Fibroblast of peridontal ligament (primary cell): ENCODE measurements at regions not wholly inside any gene's neighbourhood (a gene's known extent, or its start where the extent isn't known, plus 50 kb on each side); places are given as distances from the start of the nearest gene placed in this dataset.

Source experiments
- DNase-seq: peaks from one replicate; pipeline ENCODE4 v3.0.0-alpha.2; 2010; ENCODE audit errors: extremely low read depth

GRCh38 chr11:97409141-97409540, 1019.3 kb downstream of the JRKL start:
- DNase-seq = no peak

DNA sequence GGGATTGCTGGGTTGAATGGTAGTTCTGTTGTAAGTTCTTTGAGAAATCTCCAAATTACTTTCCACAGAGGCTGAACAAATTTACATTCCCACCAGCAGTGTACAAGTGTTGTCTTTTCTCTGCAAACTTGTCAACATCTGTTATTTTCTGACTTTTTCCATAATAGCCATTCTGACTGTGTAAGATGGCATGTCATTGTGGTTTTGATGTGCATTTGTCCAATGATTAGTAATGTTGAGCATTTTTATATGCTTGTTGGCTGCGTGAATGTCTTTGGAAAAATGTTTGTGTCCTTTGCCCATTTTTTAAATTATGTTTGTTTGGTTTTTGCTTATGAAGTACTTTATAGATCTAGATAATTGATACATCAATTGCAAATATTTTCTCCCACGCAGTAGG, 1025.0 kb downstream of the JRKL start:
- no peak for DNase-seq

- no peak for DNase-seq
Measured at GRCh38 chr11:97419729-97420128, 1029.9 kb downstream of the JRKL start.

DNA sequence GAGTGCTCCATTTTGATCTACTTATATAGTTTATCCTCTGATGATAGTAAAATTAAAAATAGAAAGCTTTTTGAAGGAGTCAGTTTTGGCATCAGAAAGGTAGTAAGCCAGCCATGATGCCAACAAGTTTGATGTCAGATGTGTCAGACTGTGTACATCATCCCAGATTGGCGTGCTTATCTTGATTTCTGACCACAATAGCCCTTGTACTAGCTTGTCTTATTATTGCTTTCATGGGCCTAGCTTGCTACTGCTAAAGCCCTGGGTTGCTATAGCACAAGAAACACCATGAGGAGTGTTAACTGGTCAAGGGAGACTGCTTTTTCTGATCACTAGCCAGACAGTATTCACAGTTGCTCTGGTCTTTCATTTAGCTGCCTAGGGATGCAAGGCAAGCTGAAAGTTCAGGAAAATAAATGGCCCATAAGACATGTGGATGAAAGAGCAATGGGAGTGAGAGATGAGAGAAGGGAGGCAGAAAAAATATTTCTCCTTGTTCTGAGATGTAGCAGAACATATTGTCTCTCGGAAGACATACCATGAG, 1038.5 kb downstream of the JRKL start:
- DNase-seq = no peak

GRCh38 chr11:97430877-97431276, 1041.1 kb downstream of the JRKL start:
- no peak for DNase-seq

- DNase-seq = no peak
Measured at GRCh38 chr11:97432926-97433325, 1043.1 kb downstream of the JRKL start.

GRCh38 chr11:97445561-97445960, 1055.7 kb downstream of the JRKL start:
- no peak for DNase-seq

DNA sequence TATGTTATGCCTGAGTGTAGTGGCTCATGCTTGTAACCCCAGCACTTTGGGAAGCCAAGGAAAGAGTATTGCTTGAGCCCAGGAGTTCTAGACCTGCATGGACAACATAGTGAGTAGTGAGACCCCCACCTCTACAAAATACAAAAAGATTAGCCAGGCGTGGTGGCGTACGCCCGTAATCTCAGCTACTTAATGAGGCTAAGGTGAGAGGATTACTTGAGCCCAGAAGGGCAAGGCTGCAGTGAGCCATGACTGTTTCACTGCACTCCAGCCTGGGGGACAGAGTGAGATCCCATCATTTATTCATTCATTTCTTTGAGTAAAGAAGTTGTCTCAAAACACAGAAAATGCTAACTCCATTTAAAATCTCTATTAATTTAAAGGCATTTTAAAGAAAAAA, 1061.6 kb downstream of the JRKL start:
- no peak for DNase-seq

- no peak for DNase-seq
Measured at GRCh38 chr11:97454988-97455387, 1065.2 kb downstream of the JRKL start.

- DNase-seq = no peak
Measured at GRCh38 chr11:97460091-97460490, 1070.3 kb downstream of the JRKL start.

GRCh38 chr11:97461044-97461880, 1071.4 kb downstream of the JRKL start:
- DNase-seq = no peak

- DNase-seq = no peak
Measured at GRCh38 chr11:97461934-97462333, 1072.1 kb downstream of the JRKL start.

- DNase-seq = no peak
Measured at GRCh38 chr11:97463891-97464290, 1074.1 kb downstream of the JRKL start.

GRCh38 chr11:97471480-97471879, 1081.7 kb downstream of the JRKL start:
- no peak for DNase-seq

DNA sequence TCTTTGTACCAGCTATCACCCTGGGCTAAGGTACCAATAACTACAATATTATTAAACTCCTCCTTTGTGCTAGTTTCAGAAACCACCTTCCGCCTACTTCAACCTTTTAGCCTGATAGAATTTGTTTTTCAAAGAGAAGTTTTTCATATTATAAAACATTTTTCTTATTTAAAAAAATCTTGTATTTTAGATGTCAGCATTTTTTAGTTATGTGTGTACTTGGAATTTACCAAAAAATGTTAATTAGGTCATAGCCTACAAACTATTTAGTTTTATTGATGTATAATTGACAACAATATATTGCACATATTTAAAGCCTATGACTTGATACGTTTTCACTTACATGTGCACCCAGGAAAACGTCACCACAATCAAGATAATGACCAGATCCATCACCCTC, 1097.6 kb downstream of the JRKL start:
- no peak for DNase-seq

GRCh38 chr11:97498891-97499290, 1109.1 kb downstream of the JRKL start:
- no peak for DNase-seq

DNA sequence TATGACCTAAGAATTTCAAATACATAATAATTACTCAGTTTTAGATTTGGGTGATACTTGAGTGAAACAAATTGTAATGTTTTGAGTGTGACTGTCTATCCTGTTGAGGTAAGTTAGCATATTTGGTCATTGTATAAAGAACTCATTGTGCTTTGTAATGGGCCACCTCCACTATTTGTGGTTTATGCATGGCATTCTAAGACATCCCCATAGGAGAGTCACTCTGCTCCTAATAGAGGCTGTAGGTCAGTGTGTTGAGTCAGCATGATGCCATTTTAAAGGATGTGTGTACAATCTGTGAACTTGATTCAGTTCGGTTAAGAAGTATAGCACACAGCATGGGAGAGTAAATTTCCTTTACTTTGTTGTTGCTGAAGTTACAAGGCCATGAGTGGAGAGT, 1112.4 kb downstream of the JRKL start:
- no peak for DNase-seq

GRCh38 chr11:97506076-97506759, 1116.4 kb downstream of the JRKL start:
- DNase-seq = no peak

- no peak for DNase-seq
Measured at GRCh38 chr11:97514446-97514845, 1124.6 kb downstream of the JRKL start.

GRCh38 chr11:97516688-97517087, 1126.9 kb downstream of the JRKL start:
- no peak for DNase-seq

GRCh38 chr11:97525273-97525672, 1135.5 kb downstream of the JRKL start:
- DNase-seq = no peak

- no peak for DNase-seq
Measured at GRCh38 chr11:97537407-97538150, 1147.8 kb downstream of the JRKL start.
